ENCODE measurements at regions not wholly inside any gene's neighbourhood (a gene's known extent, or its start where the extent isn't known, plus 50 kb on each side); places are given as distances from the start of the nearest gene placed in this dataset.

- H3K4me2 ChIP-seq (ENCODE audit: low read depth, low read length): no peak overlapping the region
- H3K79me2 ChIP-seq (ENCODE audit: insufficient read depth, low read length): no peaks in the 10 kb centered on the region
- no peaks in the 10 kb centered on the region for H3K36me3 ChIP-seq (replicated peaks in 1 of 2; ENCODE audit: control insufficient read depth in 1 of 2, insufficient read depth in 2 of 2, low read length in 2 of 2)
- H3K9me3 ChIP-seq (ENCODE audit: low read length): no peaks in the 10 kb centered on the region
- intact Hi-C loops (cut with micrococcal nuclease; ENCODE audit: unreplicated experiment) (no loop called here), in situ Hi-C loops (cut with HindIII; ENCODE audit: extremely low pct_ligation_motif_present, low pct_unique_long_range_greater_than_20kb) (no loop called here)
- no peak overlapping the region for H3K4me3 ChIP-seq (replicated peaks in 1 of 3; ENCODE audit: insufficient read depth in 1 of 3, low read depth in 2 of 3, low read length in 3 of 3)
- DNase-seq (ENCODE audit: low spot score): no peak
- BruUV-seq (replicated peaks): no TSS peak
- no peak for FAIRE-seq
- no peak overlapping the region for H2AFZ ChIP-seq (ENCODE audit: low read length)
- H3K9ac ChIP-seq (ENCODE audit: insufficient read depth, low read depth, low read length): no peak overlapping the region
- ChIA-PET POLR2A (no interaction called here), CTCF (ENCODE audit: low intra/inter-chr PET ratio, low total read pairs) (no interaction called here)
- no peak overlapping the region for H3K27ac ChIP-seq (ENCODE audit: extremely low read length, insufficient read depth, low read length)
- ATAC-seq: no peak
- H4K20me1 ChIP-seq (ENCODE audit: insufficient read depth, low read length): no peaks in the 10 kb centered on the region
- WGBS (ENCODE audit: low lambda C conversion rate): 0% methylated on average over 2 of the region's 2 CpGs
- H3K27me3 ChIP-seq (ENCODE audit: control insufficient read depth in 1 of 2, insufficient read depth in 2 of 2, low read length in 2 of 2): no peaks in the 10 kb centered on the region; a peak in 2 of 5 replicates
- no peaks in the 10 kb centered on the region for H3K4me1 ChIP-seq (ENCODE audit: insufficient read depth, low read length)
- TF ChIP-seq ZBTB40 (IDR thresholded peaks at IDR 0.05): peak; percentile 69
- no peak for TF ChIP-seq ZBTB40 (CRISPR knock-in tag; IDR thresholded peaks at IDR 0.05)
- TF ChIP-seq HOMEZ (CRISPR knock-in tag; IDR thresholded peaks at IDR 0.05; ENCODE audit: low read depth): no peak
These were observed 648.4 kb downstream of the PTPRU start for GRCh38 chr1:29884740-29885139.
